ENCODE measurements at regions not wholly inside any gene's neighbourhood (a gene's known extent, or its start where the extent isn't known, plus 50 kb on each side); places are given as distances from the start of the nearest gene placed in this dataset.

DNA sequence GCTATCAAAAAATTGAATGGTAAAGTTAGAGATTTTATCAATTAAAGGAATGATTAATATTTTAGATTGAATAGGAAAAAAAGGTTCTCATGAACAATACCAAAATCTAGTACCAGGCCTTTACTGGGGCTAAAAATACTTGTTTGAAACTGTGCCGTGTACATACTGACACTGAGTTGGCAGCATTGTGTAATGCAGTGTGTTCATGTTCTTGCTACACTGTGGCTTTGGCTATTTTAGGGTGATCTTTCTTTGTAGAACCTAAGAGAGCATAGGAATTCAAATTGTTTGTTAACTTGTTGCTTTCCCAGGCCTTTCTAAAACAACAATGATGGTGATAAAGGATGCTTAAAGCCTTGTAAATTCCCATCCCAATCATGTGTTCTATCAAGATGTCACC lies 80.9 kb downstream of the KIF4B start:
- TF ChIP-seq ISL1 (CRISPR knock-in tag; IDR thresholded peaks at IDR 0.05) (no peak), CSRNP3 (CRISPR knock-in tag; IDR thresholded peaks at IDR 0.05) (no peak), RARB (CRISPR knock-in tag; IDR thresholded peaks at IDR 0.05) (no peak), TSHZ2 (CRISPR knock-in tag; IDR thresholded peaks at IDR 0.05) (no peak), ZFP3 (CRISPR knock-in tag; IDR thresholded peaks at IDR 0.05) (no peak), CSDC2 (CRISPR knock-in tag; IDR thresholded peaks at IDR 0.05) (no peak)
- TF ChIP-seq, protein P1, sequence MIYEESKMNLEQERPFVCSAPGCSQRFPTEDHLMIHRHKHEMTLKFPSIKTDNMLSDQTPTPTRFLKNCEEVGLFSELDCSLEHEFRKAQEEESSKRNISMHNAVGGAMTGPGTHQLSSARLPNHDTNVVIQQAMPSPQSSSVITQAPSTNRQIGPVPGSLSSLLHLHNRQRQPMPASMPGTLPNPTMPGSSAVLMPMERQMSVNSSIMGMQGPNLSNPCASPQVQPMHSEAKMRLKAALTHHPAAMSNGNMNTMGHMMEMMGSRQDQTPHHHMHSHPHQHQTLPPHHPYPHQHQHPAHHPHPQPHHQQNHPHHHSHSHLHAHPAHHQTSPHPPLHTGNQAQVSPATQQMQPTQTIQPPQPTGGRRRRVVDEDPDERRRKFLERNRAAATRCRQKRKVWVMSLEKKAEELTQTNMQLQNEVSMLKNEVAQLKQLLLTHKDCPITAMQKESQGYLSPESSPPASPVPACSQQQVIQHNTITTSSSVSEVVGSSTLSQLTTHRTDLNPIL (CRISPR knock-in tag; IDR thresholded peaks at IDR 0.05; ENCODE audit: low read depth), result no peak
- TF ChIP-seq, protein P2, sequence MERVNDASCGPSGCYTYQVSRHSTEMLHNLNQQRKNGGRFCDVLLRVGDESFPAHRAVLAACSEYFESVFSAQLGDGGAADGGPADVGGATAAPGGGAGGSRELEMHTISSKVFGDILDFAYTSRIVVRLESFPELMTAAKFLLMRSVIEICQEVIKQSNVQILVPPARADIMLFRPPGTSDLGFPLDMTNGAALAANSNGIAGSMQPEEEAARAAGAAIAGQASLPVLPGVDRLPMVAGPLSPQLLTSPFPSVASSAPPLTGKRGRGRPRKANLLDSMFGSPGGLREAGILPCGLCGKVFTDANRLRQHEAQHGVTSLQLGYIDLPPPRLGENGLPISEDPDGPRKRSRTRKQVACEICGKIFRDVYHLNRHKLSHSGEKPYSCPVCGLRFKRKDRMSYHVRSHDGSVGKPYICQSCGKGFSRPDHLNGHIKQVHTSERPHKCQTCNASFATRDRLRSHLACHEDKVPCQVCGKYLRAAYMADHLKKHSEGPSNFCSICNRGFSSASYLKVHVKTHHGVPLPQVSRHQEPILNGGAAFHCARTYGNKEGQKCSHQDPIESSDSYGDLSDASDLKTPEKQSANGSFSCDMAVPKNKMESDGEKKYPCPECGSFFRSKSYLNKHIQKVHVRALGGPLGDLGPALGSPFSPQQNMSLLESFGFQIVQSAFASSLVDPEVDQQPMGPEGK (CRISPR knock-in tag; IDR thresholded peaks at IDR 0.05; ENCODE audit: borderline replicate concordance), result no peak

Measured in SK-N-SH treated with all-trans-retinoic acid at 6 μM for 48 hours (cell line).